ENCODE measurements at regions not wholly inside any gene's neighbourhood (a gene's known extent, or its start where the extent isn't known, plus 50 kb on each side); places are given as distances from the start of the nearest gene placed in this dataset.
A peak's percentile ranks its signal among the peaks of the same experiment; 100 is the strongest.

DNA sequence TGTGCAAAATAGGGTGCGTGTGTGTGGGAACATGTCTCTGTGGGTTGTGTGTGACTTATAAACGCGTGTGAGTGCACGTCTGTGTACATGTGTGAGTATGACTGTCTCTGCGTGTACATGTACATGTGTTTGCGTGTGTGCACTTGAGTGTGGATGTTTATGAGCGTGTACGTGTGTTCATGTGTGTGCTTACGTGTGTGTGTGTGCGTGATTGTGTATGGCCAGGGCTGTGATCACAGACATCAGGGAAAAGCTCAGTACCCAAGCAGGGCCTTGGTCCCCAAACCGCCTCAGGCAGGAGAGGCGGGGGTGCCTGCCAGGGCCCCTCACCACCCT, 326.3 kb upstream of the DIO3 start:
- no peaks in the 10 kb centered on the region for H4K20me1 ChIP-seq (ENCODE audit: insufficient read depth, low read length)
- H3K4me1 ChIP-seq (ENCODE audit: low read length) = no peaks in the 10 kb centered on the region
- H3K79me2 ChIP-seq (ENCODE audit: low read length) = no peaks in the 10 kb centered on the region
- no peaks in the 10 kb centered on the region for H3K9me3 ChIP-seq (ENCODE audit: insufficient read depth, low read length)
- no peak overlapping the region for H3K4me3 ChIP-seq (ENCODE audit: low read length)
- no peak overlapping the region for H3K4me2 ChIP-seq (ENCODE audit: low read length)
- H3K9ac ChIP-seq (ENCODE audit: low read length) = no peak overlapping the region
- no peak overlapping the region for H2AFZ ChIP-seq (ENCODE audit: low read depth, low read length)
- H3K36me3 ChIP-seq (replicated peaks; ENCODE audit: low read depth, low read length) = no peaks in the 10 kb centered on the region
- H3K27ac ChIP-seq (ENCODE audit: low read length) = no peak overlapping the region
- no peaks in the 10 kb centered on the region for H3K27me3 ChIP-seq (ENCODE audit: low read depth, low read length)
- TF ChIP-seq, protein P1, sequence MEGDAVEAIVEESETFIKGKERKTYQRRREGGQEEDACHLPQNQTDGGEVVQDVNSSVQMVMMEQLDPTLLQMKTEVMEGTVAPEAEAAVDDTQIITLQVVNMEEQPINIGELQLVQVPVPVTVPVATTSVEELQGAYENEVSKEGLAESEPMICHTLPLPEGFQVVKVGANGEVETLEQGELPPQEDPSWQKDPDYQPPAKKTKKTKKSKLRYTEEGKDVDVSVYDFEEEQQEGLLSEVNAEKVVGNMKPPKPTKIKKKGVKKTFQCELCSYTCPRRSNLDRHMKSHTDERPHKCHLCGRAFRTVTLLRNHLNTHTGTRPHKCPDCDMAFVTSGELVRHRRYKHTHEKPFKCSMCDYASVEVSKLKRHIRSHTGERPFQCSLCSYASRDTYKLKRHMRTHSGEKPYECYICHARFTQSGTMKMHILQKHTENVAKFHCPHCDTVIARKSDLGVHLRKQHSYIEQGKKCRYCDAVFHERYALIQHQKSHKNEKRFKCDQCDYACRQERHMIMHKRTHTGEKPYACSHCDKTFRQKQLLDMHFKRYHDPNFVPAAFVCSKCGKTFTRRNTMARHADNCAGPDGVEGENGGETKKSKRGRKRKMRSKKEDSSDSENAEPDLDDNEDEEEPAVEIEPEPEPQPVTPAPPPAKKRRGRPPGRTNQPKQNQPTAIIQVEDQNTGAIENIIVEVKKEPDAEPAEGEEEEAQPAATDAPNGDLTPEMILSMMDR (IDR thresholded peaks at IDR 0.05; ENCODE audit: low read depth, low read length) = no peak
- TF ChIP-seq EZH2phosphoT487 (IDR thresholded peaks at IDR 0.05; ENCODE audit: low read depth) = no peak

GRCh38 chr14:101235335-101236103, 325.8 kb upstream of the DIO3 start:
- H3K79me2 ChIP-seq (ENCODE audit: low read length) = no peaks in the 10 kb centered on the region
- no peak overlapping the region for H2AFZ ChIP-seq (ENCODE audit: low read depth, low read length)
- no peak overlapping the region for H3K27ac ChIP-seq (ENCODE audit: low read length)
- no peaks in the 10 kb centered on the region for H3K27me3 ChIP-seq (ENCODE audit: low read depth, low read length)
- H4K20me1 ChIP-seq (ENCODE audit: insufficient read depth, low read length) = no peaks in the 10 kb centered on the region
- H3K9ac ChIP-seq (ENCODE audit: low read length) = no peak overlapping the region
- no peak overlapping the region for H3K4me3 ChIP-seq (ENCODE audit: low read length)
- no peak overlapping the region for H3K4me2 ChIP-seq (ENCODE audit: low read length)
- TF ChIP-seq, protein P1 (IDR thresholded peaks at IDR 0.05; ENCODE audit: low read depth, low read length) = peak; percentile 56
- no peak for TF ChIP-seq EZH2phosphoT487 (IDR thresholded peaks at IDR 0.05; ENCODE audit: low read depth)
- no peaks in the 10 kb centered on the region for H3K4me1 ChIP-seq (ENCODE audit: low read length)
- no peaks in the 10 kb centered on the region for H3K36me3 ChIP-seq (replicated peaks; ENCODE audit: low read depth, low read length)
- no peaks in the 10 kb centered on the region for H3K9me3 ChIP-seq (ENCODE audit: insufficient read depth, low read length)

DNA sequence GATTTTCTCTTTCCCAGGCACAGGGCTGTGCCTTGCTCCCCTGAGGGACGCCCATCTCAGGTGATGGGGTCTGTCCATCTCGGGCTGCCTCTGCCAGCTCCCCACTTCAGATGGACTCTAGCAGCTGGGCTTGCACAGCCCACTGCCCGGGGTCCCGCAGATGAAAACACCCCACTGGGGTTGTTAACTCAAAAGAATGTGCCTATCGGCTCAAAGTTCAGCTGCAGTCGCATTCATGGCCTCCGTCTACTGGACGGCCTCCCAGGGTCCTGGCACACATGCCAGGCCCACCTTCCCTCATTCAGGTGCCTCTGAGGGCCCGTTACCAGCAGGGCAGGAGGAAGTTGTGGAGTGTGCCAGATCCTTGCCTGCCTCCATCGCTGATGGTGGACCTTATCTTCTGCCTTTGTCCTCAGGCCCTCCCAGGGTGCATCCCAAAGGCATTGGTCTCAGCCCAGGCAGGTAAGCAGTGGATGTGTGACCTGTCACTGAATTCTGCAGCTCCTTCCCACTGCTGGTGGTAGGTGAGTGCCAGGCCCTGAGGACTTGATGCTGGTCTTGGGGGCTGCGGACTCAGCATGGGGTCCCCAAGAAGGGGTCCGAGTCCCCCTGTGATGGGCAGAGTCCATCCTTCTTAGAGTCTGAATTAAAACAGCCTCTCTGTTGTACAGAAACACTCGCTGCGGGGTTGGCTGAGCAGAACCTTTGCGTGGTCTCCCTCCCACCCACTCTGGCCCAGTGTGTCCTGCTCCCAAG, 324.6 kb upstream of the DIO3 start:
- H3K9me3 ChIP-seq (ENCODE audit: insufficient read depth, low read length) = no peaks in the 10 kb centered on the region
- H3K4me1 ChIP-seq (ENCODE audit: low read length) = no peaks in the 10 kb centered on the region
- H3K36me3 ChIP-seq (replicated peaks; ENCODE audit: low read depth, low read length) = no peaks in the 10 kb centered on the region
- no peaks in the 10 kb centered on the region for H4K20me1 ChIP-seq (ENCODE audit: insufficient read depth, low read length)
- no peak overlapping the region for H3K9ac ChIP-seq (ENCODE audit: low read length)
- H3K4me2 ChIP-seq (ENCODE audit: low read length) = no peak overlapping the region
- H3K27ac ChIP-seq (ENCODE audit: low read length) = no peak overlapping the region
- no peak overlapping the region for H3K4me3 ChIP-seq (ENCODE audit: low read length)
- TF ChIP-seq, protein P1 (IDR thresholded peaks at IDR 0.05; ENCODE audit: low read depth, low read length) = no peak
- no peak for TF ChIP-seq EZH2phosphoT487 (IDR thresholded peaks at IDR 0.05; ENCODE audit: low read depth)
- no peak overlapping the region for H2AFZ ChIP-seq (ENCODE audit: low read depth, low read length)
- H3K27me3 ChIP-seq (ENCODE audit: low read depth, low read length) = no peaks in the 10 kb centered on the region
- H3K79me2 ChIP-seq (ENCODE audit: low read length) = no peaks in the 10 kb centered on the region

DNA sequence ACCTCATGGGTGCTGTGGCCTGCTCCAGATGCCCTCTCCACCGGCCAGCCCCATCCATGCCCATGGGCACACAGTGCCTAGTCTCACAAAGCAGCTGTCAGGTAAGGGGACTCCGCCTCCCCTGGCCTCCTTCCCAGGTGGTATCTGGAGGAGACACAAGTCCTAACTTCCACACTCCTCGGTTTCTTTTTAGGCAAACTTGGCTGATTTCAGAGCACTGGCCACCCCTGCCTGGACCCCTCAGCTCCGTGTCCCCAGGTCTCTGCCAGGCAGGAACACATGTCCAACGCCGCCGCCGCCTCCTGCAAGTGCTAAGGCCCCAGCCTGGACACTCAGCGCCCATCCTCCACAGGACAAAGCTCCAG, 324.1 kb upstream of the DIO3 start:
- H4K20me1 ChIP-seq (ENCODE audit: insufficient read depth, low read length) = no peaks in the 10 kb centered on the region
- no peaks in the 10 kb centered on the region for H3K4me1 ChIP-seq (ENCODE audit: low read length)
- no peaks in the 10 kb centered on the region for H3K9me3 ChIP-seq (ENCODE audit: insufficient read depth, low read length)
- H3K79me2 ChIP-seq (ENCODE audit: low read length) = no peaks in the 10 kb centered on the region
- H3K36me3 ChIP-seq (replicated peaks; ENCODE audit: low read depth, low read length) = no peaks in the 10 kb centered on the region
- H3K4me3 ChIP-seq (ENCODE audit: low read length) = no peak overlapping the region
- H3K4me2 ChIP-seq (ENCODE audit: low read length) = no peak overlapping the region
- no peaks in the 10 kb centered on the region for H3K27me3 ChIP-seq (ENCODE audit: low read depth, low read length)
- no peak overlapping the region for H3K9ac ChIP-seq (ENCODE audit: low read length)
- H2AFZ ChIP-seq (ENCODE audit: low read depth, low read length) = no peak overlapping the region
- H3K27ac ChIP-seq (ENCODE audit: low read length) = no peak overlapping the region
- TF ChIP-seq EZH2phosphoT487 (IDR thresholded peaks at IDR 0.05; ENCODE audit: low read depth) = no peak
- TF ChIP-seq, protein P1 (IDR thresholded peaks at IDR 0.05; ENCODE audit: low read depth, low read length) = no peak

Data from OCI-LY3 (cell line).